Hematopoietic multipotent progenitor cell treated with erythropoietin and hydrocortisone succinate and interleukin-3 and kit ligand, for 6 days (in vitro differentiated cells): ENCODE measurements at regions not wholly inside any gene's neighbourhood (a gene's known extent, or its start where the extent isn't known, plus 50 kb on each side); places are given as distances from the start of the nearest gene placed in this dataset.

Experiments
- DNase-seq: peaks from one replicate; pipeline ENCODE4 v3.0.0-alpha.2; 2015

- DNase-seq: no peak
These were observed 569.0 kb downstream of the DCDC2C start for GRCh38 chr2:4272261-4272858.

GRCh38 chr2:4278392-4278791 lies 575.0 kb downstream of the DCDC2C start:
- no peak for DNase-seq

DNA sequence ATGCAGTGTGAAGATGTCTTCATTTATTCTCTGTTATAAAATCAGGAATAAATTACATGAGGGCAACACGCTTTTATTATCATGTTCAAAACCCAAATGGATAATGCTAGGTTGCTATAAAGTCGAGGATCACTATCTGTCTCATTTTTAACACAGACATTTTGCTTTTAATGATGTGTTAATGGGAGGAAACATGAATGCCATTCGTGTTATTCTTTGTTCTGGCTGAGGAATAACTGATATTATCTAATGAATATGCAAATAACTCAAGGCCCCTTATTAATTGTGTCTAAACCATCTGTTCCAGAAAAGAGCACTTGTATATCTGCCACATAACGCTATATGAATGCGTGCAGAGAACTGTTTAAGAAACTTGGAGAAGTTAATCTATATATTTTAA lies 576.1 kb downstream of the DCDC2C start:
- no peak for DNase-seq

DNA sequence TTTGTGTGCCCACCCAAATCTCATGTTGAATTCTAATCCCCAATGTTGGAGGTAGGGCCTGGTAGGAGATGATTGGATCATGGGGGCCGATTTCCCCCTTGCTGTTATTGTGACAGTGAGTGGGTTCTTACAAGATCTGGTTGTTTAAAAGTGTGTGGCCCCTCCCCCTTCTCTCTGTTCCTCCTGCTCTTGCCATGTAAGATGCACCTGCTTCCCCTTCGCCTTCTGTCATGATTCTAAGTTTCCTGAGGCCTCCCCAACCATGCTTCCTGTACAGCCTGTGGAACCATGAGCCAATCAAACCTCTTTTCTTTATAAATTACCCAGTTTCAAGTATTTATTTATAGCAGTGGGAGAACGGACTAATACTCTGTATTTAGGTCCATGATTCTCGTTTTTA lies 588.1 kb downstream of the DCDC2C start:
- DNase-seq: no peak

- no peak for DNase-seq
These were observed 592.3 kb downstream of the DCDC2C start for GRCh38 chr2:4295680-4296079.

DNA sequence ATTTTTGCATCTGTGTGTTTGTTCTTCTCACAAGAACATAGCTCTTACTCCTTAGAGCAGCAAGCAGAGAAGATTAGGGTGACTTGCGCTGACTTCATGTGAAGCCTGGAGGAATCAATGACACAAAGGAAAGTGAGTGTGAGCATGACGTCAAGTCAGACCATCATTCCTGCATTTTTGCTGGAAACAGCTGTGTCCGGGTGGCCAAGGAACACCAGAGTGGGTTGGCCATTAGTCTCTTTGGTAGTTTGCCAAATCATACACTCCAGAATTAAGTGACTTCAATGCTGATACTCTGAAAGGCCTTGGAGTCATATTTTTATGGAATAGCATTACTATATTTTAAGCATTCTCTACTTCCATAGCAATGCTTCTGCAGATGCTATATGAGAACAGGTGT lies 597.2 kb downstream of the DCDC2C start:
- DNase-seq: no peak

- DNase-seq: no peak
These were observed 621.2 kb downstream of the DCDC2C start for GRCh38 chr2:4324531-4324930.

DNA sequence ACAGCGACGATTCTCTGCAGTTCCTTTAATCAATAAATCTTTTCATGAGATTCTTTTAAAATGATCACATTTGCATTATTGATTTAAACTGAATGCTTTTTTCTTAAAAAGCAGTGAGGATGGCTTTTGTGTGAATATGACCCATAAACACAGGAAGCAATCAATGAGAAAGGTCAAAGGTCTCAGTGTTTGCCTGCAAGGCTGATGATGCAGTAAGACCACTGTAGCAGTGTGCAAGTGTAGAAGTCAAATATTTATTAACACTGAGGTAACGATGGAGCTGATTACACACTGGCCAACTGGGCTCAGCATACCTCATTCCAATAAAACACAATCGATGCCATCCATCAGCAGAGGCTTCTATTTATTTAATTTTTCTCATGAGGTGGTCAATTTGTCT lies 633.5 kb downstream of the DCDC2C start:
- DNase-seq: no peak

DNA sequence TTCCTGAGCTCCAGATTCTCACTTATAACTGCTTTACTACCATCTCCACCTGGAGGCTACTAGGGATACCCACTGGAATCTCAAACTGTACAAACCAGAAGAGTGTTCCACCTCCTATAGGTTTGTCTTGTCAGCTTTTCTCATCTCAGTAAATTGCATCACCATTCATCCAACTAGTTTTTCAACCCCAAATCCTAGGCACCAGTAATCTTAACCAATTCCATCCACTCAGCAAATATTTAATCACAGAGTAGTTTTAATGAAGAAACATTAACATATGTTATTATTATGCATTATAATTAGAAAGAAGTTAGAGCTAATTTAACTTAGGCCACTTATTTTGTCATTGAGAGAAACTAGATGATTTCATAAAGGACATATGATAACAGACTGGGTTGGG lies 635.0 kb downstream of the DCDC2C start:
- no peak for DNase-seq

DNA sequence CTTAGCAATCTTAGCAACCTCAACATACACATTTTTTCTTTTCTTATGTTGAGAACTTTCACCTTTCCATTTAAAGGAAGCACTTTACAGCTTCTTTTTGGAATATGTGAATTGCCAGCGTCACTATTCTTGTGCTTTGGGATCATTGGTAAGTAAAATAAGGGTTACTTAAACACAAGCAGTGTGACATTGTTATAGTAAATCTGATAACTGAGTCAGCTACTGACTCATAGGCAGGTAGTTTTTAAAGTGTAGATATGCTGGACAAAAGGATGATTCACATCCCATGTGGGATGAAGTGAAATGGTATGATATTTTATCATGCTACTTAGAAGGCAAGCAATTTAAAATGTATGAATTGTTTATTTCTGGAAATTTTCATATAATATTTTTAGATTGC lies 637.2 kb downstream of the DCDC2C start:
- no peak for DNase-seq

DNA sequence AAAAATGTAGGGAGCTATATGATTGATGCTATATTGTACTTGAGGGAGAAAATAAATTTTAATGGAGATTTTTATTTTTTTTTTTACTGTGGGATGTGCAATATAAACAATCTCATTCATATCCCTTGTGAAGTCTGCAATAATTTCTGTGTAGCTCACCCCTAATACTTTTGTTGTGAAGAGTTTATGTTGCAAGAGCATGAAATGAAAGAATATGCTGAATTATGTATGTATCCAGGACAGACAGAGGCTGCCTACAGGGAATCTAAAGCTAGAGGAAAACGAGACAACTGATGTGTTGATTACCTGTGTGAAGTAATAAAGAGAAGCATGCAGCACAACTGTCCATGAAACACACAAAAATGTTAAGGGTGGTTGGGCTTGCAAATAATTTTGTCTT lies 643.3 kb downstream of the DCDC2C start:
- DNase-seq: no peak

- DNase-seq: no peak
These were observed 650.3 kb downstream of the DCDC2C start for GRCh38 chr2:4353668-4354067.

GRCh38 chr2:4354164-4354563 lies 650.8 kb downstream of the DCDC2C start:
- DNase-seq: no peak

DNA sequence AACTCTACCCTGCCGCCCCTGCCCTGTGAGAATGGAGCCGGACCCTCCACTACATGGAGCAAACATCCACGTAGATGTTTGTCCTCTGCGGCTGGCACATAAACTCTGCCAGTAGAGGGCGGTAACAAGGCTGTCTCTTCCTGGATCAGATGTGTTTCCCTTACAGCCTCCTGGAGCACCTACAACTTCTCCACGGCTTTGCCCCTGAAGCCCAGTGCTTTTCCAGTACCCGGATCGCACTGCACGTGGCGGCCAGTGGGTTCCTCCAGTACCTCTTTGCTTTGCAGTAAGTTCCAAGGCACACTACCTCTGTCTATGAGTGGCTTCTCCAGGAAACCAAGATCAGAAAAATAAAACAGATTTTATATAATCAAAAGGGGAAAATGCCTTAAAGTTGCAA lies 651.3 kb downstream of the DCDC2C start:
- DNase-seq: peak; percentile 47

- no peak for DNase-seq
These were observed 652.7 kb downstream of the DCDC2C start for GRCh38 chr2:4356109-4356508.

DNA sequence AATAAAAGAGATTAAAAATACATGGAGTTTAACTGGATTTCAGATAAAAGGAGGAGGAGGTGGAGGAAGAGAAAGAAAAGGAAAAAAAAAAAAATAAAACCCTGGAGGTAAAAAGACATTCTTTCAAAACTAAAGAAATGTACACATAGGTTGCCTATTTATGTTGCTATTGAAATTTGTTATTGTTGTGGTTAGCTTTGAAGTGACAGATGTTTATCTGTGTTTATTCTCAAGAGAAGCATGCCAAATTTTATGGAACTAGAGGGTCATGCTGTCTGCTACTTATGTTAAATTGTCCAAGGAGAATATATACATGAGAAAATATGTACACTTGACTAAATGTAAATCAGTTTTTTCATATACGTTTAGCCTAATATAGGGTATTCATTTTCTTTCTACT lies 653.2 kb downstream of the DCDC2C start:
- DNase-seq: no peak

DNA sequence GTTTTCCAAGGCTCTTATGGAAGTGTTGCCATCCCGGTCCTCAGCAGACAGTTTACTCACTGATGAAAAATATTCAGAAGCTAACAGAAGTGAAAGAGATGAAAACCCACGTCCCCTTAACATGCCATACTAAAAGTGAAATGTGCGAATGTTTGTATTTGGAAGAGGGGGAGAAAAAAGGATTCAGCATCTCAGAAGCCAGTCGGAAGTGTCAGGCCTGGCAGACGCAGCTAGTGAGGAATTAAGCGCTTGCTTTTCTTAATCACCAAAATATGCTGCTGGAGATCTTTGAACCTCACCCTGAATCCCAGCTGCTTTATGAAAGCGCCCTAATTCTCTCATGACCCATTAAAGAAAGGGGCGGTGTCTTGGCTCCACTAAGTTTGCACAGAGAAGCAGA lies 653.7 kb downstream of the DCDC2C start:
- DNase-seq: no peak

- no peak for DNase-seq
These were observed 655.5 kb downstream of the DCDC2C start for GRCh38 chr2:4358837-4359236.

GRCh38 chr2:4368907-4369306 lies 665.5 kb downstream of the DCDC2C start:
- DNase-seq: no peak

DNA sequence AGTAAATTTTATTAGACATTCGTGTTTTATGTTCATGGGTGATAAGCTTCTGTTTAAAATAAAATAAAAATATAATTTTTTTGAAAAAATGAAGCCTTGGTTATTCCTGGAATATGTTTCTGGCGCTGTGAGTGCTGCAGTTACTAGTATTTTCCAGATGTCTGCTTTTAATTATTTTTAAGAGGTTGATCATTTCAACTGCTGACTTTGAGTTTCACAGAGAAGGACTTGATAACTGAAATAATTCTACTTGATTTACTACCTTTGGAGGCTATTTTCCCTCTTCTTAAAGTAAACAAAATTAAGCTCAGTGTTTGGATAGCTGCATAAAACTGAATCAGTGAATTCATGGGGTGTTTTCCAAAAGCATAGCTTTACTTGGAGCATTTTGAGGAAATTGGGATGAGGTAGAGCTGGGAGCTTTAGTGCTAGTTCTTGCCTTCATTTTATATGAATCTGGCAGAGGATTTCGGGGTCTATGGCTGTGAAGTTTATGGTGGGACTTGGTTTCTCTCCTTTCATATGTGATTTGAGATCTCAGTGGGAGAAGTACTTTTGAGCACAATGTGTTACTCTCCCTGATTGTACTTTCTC lies 666.5 kb downstream of the DCDC2C start:
- DNase-seq: no peak

- no peak for DNase-seq
These were observed 667.2 kb downstream of the DCDC2C start for GRCh38 chr2:4370422-4371090.

DNA sequence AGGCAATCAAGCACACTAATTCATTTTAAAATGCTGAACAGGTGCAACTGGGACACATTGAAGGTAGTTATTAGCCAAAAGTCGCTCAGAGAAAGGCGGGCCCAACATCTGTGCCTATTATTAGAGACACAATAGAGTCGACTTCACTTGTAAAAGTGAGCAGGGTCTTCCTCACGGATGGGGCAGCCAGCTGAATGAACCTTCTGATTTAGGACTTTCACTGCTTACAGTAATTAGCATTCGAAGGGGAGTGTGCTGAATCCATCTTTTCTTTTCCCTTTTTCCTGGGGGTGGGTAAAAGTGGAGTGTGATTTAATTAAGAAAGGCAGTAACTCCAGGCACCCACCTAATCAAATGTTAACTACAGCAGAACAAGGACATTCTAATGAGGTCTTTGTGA lies 677.7 kb downstream of the DCDC2C start:
- no peak for DNase-seq

GRCh38 chr2:4381773-4382172 lies 678.4 kb downstream of the DCDC2C start:
- no peak for DNase-seq

DNA sequence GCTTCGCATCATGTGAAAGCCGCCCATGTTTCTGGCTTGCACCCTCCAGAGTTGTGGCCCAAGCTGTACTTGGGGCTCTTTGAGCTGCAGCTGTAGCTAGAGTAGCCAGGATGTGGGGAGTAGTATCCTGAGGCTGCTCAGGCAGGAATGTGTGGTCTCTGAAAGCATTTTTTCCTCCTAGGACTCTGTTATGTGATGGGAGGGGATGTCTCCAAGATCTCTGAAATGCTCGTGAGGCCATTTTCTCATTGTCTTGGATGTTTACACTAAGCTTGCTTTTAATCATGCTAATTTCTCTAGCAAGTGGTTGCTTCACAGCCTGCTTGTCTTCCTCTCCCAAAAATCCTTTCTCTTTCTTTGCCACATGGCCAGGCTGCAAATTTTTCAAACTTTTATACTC lies 687.6 kb downstream of the DCDC2C start:
- DNase-seq: no peak

DNA sequence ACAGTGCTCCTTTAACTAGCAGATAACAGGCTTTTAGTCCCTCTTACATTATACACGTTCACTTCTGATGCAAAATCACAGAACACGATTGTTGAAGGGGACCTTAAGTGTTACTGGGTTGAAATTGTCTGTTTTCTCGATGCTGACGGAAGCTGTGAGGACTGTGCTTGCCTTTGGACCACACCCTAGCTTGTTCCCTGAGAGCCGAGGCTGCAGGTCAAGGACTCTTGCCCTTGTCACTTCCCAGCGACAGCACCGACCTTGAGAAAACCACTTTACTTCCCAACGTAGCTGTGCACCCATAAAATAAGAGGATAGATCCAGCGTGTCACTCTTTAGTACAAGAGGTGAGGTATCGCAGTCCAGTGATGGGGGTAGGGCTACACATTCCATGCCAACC lies 701.0 kb downstream of the DCDC2C start:
- DNase-seq: no peak
